Body of pancreas (tissue), 4 donors: ENCODE measurements at regions not wholly inside any gene's neighbourhood (a gene's known extent, or its start where the extent isn't known, plus 50 kb on each side); places are given as distances from the start of the nearest gene placed in this dataset.

ENCODE experiments used
- CTCF ChIP-seq, 7 experiments: fragments of 450-650 bp in 4 of 7; fragments of 200-600 bp in 3 of 7; sonication (generic) in 3 of 7; IDR thresholded peaks; one replicate each; pipeline ENCODE4 v1.5.1; 2016 to 2019; ENCODE audit warnings: antibody characterized with exemption in 7 of 7
- POLR2A ChIP-seq, 3 donors: fragments of 450-650 bp; IDR thresholded peaks; one replicate each; pipeline ENCODE4 v1.6.1; 2016; ENCODE audit warnings: antibody characterized with exemption in 3 of 3, mild to moderate bottlenecking in 2 of 3

DNA sequence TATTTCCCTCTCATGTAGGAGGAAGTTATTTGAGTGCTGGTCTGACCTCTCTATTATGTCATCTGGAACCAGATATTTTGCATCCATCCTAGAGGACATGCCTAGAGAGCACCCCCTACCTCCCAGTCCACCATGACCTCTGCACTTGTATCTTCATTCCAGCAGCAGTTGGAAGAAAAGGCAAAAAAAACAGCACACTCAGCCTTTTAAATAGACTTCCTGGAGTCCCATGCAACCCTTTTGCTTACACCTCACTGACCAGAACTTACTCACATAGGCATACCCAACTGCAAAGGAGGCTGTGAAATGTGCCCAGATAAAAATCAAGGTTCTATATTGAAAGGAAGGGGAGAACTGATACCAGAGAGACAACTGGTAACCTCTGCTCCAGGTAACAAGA, 92.3 kb upstream of the FHIT start:
- TF ChIP-seq CTCF (IDR thresholded peaks at IDR 0.05) (no peak), POLR2A (IDR thresholded peaks at IDR 0.05) (no peak)
